Neural cell (in vitro differentiated cells): ENCODE measurements at regions not wholly inside any gene's neighbourhood (a gene's known extent, or its start where the extent isn't known, plus 50 kb on each side); places are given as distances from the start of the nearest gene placed in this dataset.

Experiments used
- H2AFZ ChIP-seq: fragments of 200-600, 300-800 bp; sonication (generic), shearing (Covaris generic); 2 replicates; pipeline ENCODE4 v1.6.0; 2014; ENCODE audit warnings: low read depth, mild to moderate bottlenecking, antibody characterized with exemption, low read length, moderate library complexity
- H3F3A ChIP-seq: fragments of 200-600 bp; shearing (Covaris generic); 2 replicates; pipeline ENCODE4 v1.6.1; 2016; ENCODE audit warnings: mild to moderate bottlenecking, moderate library complexity, mixed read lengths, antibody characterized with exemption, low read length; ENCODE audit not compliant: insufficient read depth, poor library complexity, severe bottlenecking
- H3K27ac ChIP-seq: fragments of 200-600, 300-800 bp; sonication (generic), shearing (Covaris generic); 2 replicates; pipeline ENCODE4 v1.5.1; 2014; ENCODE audit warnings: mild to moderate bottlenecking, low read length, moderate library complexity
- H3K27me3 ChIP-seq: fragments of 300-800, 200-600 bp; sonication (generic), shearing (Covaris generic); 2 replicates; pipeline ENCODE4 v1.6.0; 2014; ENCODE audit warnings: mild to moderate bottlenecking, low read depth, low read length, moderate library complexity; ENCODE audit not compliant: insufficient read depth
- H3K36me3 ChIP-seq: fragments of 300-800, 200-600 bp; sonication (generic), shearing (Covaris generic); 2 replicates; pipeline ENCODE4 v1.5.1; 2014; ENCODE audit warnings: mild to moderate bottlenecking, antibody characterized with exemption, low read length, moderate library complexity; ENCODE audit not compliant: insufficient read depth
- H3K4me2 ChIP-seq: fragments of 300-800, 200-600 bp; sonication (generic), shearing (Covaris generic); 2 replicates; pipeline ENCODE4 v1.6.0; 2014; ENCODE audit warnings: mild to moderate bottlenecking, low read length
- H3K4me3 ChIP-seq: fragments of 300-800, 200-600 bp; sonication (generic), shearing (Covaris generic); 2 replicates; pipeline ENCODE4 v1.5.1; 2014; ENCODE audit warnings: mild to moderate bottlenecking, low read length, moderate library complexity
- H3K79me2 ChIP-seq: fragments of 200-600 bp; shearing (Covaris generic); replicated peaks from 2 replicates; pipeline ENCODE4 v1.6.0; 2014; ENCODE audit warnings: mild to moderate bottlenecking, low read length, moderate library complexity; ENCODE audit not compliant: insufficient read depth
- H3K9ac ChIP-seq: fragments of 300-800, 200-600 bp; sonication (generic), shearing (Covaris generic); 2 replicates; pipeline ENCODE4 v1.6.1; 2016; ENCODE audit warnings: mild to moderate bottlenecking, low read length, mixed read lengths
- H3K9me2 ChIP-seq: fragments of 200-600 bp; shearing (Covaris generic); 2 replicates; pipeline ENCODE4 v1.6.1; 2016; ENCODE audit warnings: mild to moderate bottlenecking, low read length, mixed read lengths; ENCODE audit not compliant: insufficient read depth
- H3K9me3 ChIP-seq: fragments of 200-600, 300-800 bp; sonication (generic), shearing (Covaris generic); 2 replicates; pipeline ENCODE4 v1.6.1; 2016; ENCODE audit warnings: mild to moderate bottlenecking, mixed run types, low read length, moderate library complexity, mixed read lengths
- H4K20me1 ChIP-seq: fragments of 200-600 bp; shearing (Covaris generic); 2 replicates; pipeline ENCODE4 v1.6.1; 2016; ENCODE audit warnings: mild to moderate bottlenecking, mixed run types; ENCODE audit not compliant: insufficient read depth
- CTCF ChIP-seq: fragments of 450-650 bp; IDR thresholded peaks from 2 replicates; pipeline ENCODE4 v1.5.1; 2014; ENCODE audit warnings: antibody characterized with exemption, mild to moderate bottlenecking, moderate library complexity; ENCODE audit not compliant: poor library complexity, severe bottlenecking
- EP300 ChIP-seq: fragments of 450-650 bp; conservative IDR thresholded peaks from 2 replicates; pipeline ENCODE4 v1.6.1; 2014; ENCODE audit warnings: antibody characterized with exemption, mild to moderate bottlenecking, moderate library complexity; ENCODE audit not compliant: poor library complexity, severe bottlenecking
- EZH2 ChIP-seq: fragments of 200-600, 300-800 bp; shearing (Covaris generic), sonication (generic); IDR thresholded peaks from 2 replicates; pipeline ENCODE4 v1.6.1; 2014; ENCODE audit warnings: antibody characterized with exemption, low read length, borderline replicate concordance, mild to moderate bottlenecking; ENCODE audit not compliant: insufficient read depth, poor library complexity, severe bottlenecking
- MXI1 ChIP-seq: fragments of 450-650 bp; conservative IDR thresholded peaks from 2 replicates; pipeline ENCODE4 v1.6.1; 2014; ENCODE audit warnings: antibody characterized with exemption, mild to moderate bottlenecking; ENCODE audit not compliant: poor library complexity, severe bottlenecking
- POLR2AphosphoS5 ChIP-seq: IDR thresholded peaks from 2 replicates; pipeline ENCODE4 v1.6.1; 2012
- RAD21 ChIP-seq: fragments of 450-650 bp; conservative IDR thresholded peaks from 2 replicates; pipeline ENCODE4 v1.6.1; 2014; ENCODE audit warnings: antibody characterized with exemption, mild to moderate bottlenecking, moderate library complexity
- REST ChIP-seq: IDR thresholded peaks from 2 replicates; pipeline ENCODE4 v1.6.1; 2012; ENCODE audit warnings: borderline replicate concordance
- SMC3 ChIP-seq: fragments of 450-650 bp; conservative IDR thresholded peaks from 2 replicates; pipeline ENCODE4 v1.6.1; 2014; ENCODE audit warnings: antibody characterized with exemption, mild to moderate bottlenecking, moderate library complexity; ENCODE audit not compliant: poor library complexity
- TAF1 ChIP-seq: IDR thresholded peaks from 2 replicates; pipeline ENCODE4 v1.6.1; 2012; ENCODE audit warnings: low read depth

GRCh38 chr11:15585602-15586331 lies 471.0 kb downstream of the INSC start:
- Histone ChIP-seq H3F3A (no peaks in the 10 kb centered on the region), H2AFZ (no peak overlapping the region)

More at GRCh38 chr11:15585602-15586331, 471.0 kb downstream of the INSC start:
- no peak overlapping the region for H3K4me3 ChIP-seq
- no peak overlapping the region for H3K4me2 ChIP-seq
- no peaks in the 10 kb centered on the region for H3K79me2 ChIP-seq
- H3K9ac ChIP-seq, result no peak overlapping the region
- H3K9me2 ChIP-seq, result no peaks in the 10 kb centered on the region
- H4K20me1 ChIP-seq, result no peaks in the 10 kb centered on the region
- no peaks in the 10 kb centered on the region for H3K36me3 ChIP-seq
- H3K9me3 ChIP-seq, result no peaks in the 10 kb centered on the region
- no peak overlapping the region for H3K27ac ChIP-seq
- TF ChIP-seq SMC3, result no peak
- no peak for TF ChIP-seq TAF1
- TF ChIP-seq POLR2AphosphoS5, result no peak
- TF ChIP-seq EP300, result no peak
- no peak for TF ChIP-seq EZH2
- no peak for TF ChIP-seq REST
- no peak for TF ChIP-seq CTCF
- TF ChIP-seq RAD21, result no peak
- no peak for TF ChIP-seq MXI1
- H3K27me3 ChIP-seq, result no peaks in the 10 kb centered on the region
